Astrocyte of the cerebellum (primary cell): ENCODE measurements at regions not wholly inside any gene's neighbourhood (a gene's known extent, or its start where the extent isn't known, plus 50 kb on each side); places are given as distances from the start of the nearest gene placed in this dataset.

Experiments used
- DNase-seq: peaks from one replicate; pipeline ENCODE4 v3.0.0-alpha.2; 2011; ENCODE audit warnings: low read depth
- H3K4me3 ChIP-seq: 2 replicates; pipeline ENCODE4 v1.5.1; 2011; ENCODE audit warnings: mild to moderate bottlenecking, low read depth, low read length, moderate library complexity
- in situ Hi-C: cut with HindIII; loops from 2 replicates; pipeline ENCODE4 v1.10.0; 2017; ENCODE audit warnings: low sequenced_read_pairs
- TF ChIP-seq, protein P1 (sequence below): IDR thresholded peaks from 2 replicates; pipeline ENCODE4 v1.5.1; 2012; ENCODE audit warnings: low read length, low read depth, moderate library complexity, mild to moderate bottlenecking; ENCODE audit errors: missing control alignments

DNA sequence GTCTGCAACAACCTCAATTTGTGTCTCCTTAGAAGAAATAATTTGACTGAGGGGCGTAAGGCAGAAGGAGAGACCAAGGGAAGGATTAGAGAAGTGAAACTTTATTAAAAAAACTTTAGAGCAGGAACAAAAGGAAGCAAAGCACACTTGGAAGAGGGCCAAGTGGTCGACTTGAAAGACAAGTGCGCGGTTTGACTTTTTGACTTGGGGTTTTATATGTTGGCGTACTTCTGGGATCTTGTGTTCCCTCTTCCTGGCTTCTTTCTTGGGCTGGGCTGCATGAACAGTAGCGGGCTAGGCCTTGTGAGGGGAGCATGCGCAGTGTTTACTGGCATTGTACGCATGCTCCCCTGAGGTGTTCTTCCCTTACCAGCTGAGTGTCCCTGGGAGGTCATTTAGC lies 369.3 kb upstream of the DCN start:
- no peak overlapping the region for H3K4me3 ChIP-seq
- TF ChIP-seq, protein P1, sequence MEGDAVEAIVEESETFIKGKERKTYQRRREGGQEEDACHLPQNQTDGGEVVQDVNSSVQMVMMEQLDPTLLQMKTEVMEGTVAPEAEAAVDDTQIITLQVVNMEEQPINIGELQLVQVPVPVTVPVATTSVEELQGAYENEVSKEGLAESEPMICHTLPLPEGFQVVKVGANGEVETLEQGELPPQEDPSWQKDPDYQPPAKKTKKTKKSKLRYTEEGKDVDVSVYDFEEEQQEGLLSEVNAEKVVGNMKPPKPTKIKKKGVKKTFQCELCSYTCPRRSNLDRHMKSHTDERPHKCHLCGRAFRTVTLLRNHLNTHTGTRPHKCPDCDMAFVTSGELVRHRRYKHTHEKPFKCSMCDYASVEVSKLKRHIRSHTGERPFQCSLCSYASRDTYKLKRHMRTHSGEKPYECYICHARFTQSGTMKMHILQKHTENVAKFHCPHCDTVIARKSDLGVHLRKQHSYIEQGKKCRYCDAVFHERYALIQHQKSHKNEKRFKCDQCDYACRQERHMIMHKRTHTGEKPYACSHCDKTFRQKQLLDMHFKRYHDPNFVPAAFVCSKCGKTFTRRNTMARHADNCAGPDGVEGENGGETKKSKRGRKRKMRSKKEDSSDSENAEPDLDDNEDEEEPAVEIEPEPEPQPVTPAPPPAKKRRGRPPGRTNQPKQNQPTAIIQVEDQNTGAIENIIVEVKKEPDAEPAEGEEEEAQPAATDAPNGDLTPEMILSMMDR, result no peak
- in situ Hi-C loops, result no loop called here
- no peak for DNase-seq

DNA sequence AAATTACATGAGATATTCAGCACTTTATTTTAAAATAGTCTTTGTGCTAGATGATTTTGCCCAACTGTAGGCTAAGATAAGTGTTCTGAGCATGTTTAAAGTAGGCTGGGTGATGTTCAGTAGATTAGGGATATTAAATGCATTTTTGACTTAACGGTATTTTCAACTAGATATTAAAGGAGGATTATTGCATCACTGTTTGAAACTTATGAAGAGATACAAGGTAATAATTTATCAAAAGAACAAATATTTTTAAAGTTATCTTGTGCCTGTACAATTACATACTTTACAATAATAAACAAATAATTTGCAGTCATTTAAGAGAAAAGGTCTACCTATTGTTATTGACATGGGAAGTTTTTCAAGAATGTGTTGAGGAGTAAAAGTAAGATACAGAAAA lies 368.6 kb upstream of the DCN start:
- no peak overlapping the region for H3K4me3 ChIP-seq
- TF ChIP-seq, protein P1, result no peak
- in situ Hi-C loops, result no loop called here
- no peak for DNase-seq

DNA sequence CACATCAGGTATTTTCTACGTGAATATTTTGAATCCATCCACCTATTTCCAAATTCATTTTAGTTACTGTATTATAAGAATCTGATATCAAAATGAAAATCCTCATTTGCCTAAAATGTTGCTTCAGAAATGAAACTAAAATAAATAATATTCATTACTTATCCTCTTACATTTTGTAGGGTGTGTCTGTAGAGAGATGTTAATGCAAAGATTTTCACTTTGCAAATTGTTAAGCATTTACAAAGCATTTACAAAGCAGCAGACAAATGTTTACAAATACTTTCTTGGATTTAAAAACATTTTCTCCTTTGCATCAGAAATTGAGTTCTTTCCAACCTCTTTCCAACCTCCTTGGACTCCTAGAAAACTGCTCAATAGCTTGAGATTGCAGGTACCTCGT lies 360.0 kb upstream of the DCN start:
- H3K4me3 ChIP-seq, result no peak overlapping the region
- TF ChIP-seq, protein P1, result no peak
- no peak for DNase-seq
- in situ Hi-C loops, result no loop called here

DNA sequence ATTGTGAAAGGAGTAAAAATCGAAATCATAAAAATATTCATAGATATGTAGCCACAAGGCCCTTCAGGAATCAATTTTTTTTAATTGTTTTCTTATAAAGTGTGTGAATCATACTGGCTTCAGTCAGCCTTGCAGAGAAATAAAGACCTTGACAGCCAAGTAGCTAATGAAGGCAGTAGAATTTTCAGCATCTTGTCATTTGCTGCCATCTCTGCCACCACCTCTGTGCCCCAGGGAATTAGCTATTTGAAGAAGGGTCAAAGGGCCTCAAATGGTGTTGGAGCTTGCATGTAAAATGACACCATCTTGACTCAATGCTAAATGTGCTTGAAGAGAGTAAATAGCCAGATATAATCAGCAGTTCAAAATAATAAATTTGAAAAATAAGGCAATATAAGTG lies 359.4 kb upstream of the DCN start:
- H3K4me3 ChIP-seq, result no peak overlapping the region
- DNase-seq, result no peak
- in situ Hi-C loops, result no loop called here
- TF ChIP-seq, protein P1, result no peak

DNA sequence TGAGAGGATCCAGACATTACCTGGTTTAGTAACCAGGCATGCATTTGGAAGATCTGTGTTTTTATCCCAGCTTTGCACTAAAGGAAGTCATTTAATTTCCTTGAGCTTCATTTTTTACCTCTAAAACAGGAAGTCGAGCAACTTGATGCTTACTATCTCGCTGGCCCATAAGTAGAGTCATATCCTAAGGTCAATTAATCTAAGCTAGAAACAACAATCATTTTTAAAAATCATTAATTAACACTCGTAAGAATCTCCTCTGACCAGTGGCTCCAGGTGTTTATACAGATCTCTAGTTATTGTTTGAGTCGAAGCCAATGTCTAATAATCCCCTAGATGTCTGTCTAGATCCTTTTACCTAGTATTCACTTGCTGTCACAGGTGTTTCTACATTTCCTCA lies 355.8 kb upstream of the DCN start:
- H3K4me3 ChIP-seq, result no peak overlapping the region
- TF ChIP-seq, protein P1, result no peak
- in situ Hi-C loops, result no loop called here
- no peak for DNase-seq

DNA sequence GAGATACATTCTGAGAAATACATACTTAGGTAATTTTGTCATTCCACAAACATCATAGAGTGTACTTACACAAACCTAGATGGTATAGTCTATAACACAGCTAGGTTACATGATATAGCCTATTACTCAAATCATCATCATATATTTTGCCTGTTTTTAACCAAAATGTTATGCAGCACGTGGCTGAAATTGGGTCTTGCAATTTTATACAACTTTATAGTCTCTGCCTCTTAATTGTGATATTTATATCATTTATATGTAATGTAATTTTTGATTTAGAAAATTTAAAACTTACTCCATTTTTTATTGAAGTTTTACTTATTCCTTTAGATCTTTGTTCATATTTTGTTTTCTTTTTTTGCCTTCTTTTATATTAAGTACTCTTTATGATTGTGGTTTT lies 350.7 kb upstream of the DCN start:
- DNase-seq, result no peak
- no peak overlapping the region for H3K4me3 ChIP-seq
- in situ Hi-C loops, result no loop called here
- TF ChIP-seq, protein P1, result no peak

DNA sequence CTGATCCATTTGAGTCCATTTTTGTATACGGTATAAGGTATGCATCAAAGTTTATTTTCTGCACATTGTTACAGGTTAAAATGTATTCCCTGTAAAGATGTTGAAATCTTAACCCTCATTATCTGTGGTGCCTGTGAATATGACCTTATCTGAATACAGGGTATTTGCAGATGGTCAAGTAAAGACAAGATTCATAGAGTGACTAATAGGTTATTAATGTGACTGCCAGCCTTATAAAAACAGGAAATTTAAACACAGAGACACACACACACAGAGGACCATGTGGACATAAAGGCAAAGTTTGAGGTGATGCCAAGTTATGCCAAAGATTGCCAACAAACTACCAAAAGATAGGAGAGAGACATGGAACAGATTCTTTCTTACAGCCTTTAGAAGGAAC lies 347.2 kb upstream of the DCN start:
- no peak for DNase-seq
- TF ChIP-seq, protein P1, result no peak
- no peak overlapping the region for H3K4me3 ChIP-seq
- in situ Hi-C loops, result no loop called here
